ENCODE measurements at regions not wholly inside any gene's neighbourhood (a gene's known extent, or its start where the extent isn't known, plus 50 kb on each side); places are given as distances from the start of the nearest gene placed in this dataset.

GRCh38 chr12:107344035-107344808 lies 250.9 kb upstream of the CRY1 start:
- no peak for DNase-seq (ENCODE audit: low spot score)

GRCh38 chr12:107347261-107347660 lies 253.9 kb upstream of the CRY1 start:
- no peak for DNase-seq (ENCODE audit: low spot score)

GRCh38 chr12:107349008-107349747 lies 255.8 kb upstream of the CRY1 start:
- DNase-seq (ENCODE audit: low spot score): no peak

DNA sequence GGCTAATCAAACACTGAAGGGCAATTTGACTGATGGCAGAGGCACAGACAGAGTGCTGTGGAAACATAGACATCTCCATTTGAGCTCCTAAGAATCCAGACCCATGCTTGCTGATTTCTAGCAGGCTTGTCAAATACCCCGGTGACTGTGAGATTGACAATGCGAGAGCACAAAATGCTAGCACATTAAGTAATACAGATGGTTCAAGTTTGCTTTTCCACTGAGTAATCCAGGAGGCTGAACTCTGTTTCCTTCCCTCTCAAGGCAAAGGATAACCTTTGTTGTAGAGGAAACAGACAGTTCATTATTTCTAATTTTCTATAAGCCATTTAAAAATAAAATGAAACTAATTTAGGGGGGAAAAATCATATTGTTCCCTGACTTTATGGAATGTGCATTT lies 256.5 kb upstream of the CRY1 start:
- no peak for DNase-seq (ENCODE audit: low spot score)

DNA sequence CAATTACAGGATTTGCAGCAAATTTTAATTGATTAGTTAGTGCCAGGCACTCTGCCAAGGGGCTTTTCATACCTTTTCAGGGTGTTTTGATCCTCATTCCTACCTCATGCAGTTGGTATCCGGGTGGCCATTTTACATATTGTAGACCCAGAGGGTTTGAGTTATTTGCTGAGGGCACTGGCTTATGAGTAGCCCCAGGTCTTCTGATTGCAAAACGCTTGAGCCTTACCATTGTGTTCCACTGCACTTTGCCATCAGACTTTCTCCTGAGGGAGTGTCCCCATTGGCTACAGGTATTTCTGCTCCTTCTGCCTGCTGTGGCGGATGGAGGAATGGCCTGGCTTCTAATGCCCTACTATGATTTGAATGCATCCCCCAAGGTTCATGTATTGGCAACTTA lies 257.8 kb upstream of the CRY1 start:
- DNase-seq (ENCODE audit: low spot score): no peak

DNA sequence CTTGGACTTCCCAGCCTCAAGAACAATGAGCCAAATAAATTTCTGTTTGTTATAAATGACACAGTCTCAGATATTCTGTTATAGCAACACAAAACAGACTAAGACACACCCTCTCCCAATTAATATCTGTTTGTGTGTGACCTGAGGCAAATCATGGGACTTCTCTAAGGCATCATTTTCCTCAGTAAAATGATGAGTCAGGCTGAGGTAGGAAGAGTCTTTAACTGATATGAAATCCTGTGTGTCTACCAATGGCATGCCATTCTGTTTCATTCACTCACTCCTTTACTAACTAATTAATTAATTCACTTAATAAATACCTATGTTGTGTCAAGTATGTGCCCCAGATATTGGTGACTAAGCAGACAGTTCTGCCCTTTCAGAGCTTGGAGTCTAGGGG lies 258.4 kb upstream of the CRY1 start:
- DNase-seq (ENCODE audit: low spot score): no peak

DNA sequence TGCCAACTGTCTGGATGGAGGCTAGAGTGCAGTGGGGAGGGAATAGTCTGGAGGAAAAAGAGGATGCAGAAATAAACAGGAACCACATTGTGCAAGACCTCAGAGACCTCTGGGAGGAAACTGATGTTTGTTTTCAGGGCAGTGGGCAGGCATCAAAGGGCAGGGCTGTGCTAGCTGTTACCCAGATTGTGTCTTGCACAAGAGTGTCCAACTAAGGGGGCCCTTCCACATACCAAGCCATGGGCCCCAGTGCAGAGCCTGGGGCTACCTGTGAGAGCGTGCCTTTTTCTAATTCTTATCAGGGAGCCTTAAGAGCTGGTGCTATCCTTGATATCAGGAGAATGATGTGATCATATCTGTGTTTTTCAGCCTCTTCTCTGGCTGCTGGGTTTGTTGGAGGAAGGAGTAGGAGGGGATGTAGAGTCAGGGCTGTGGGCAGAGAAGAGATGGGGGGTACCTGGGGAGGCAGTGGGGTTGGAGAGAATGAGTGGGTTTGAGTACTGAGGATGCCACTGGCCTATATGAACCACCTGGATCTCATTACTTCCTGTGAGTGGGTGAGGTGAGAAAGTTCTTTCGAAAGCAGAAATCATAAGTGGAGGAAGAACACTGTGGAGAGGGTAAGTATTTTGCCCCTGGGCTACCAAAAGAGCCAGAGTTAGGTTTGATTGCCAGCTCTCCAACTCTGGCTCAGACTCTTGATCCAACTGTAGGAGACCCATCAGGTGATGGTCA lies 259.2 kb upstream of the CRY1 start:
- DNase-seq (ENCODE audit: low spot score): no peak

DNA sequence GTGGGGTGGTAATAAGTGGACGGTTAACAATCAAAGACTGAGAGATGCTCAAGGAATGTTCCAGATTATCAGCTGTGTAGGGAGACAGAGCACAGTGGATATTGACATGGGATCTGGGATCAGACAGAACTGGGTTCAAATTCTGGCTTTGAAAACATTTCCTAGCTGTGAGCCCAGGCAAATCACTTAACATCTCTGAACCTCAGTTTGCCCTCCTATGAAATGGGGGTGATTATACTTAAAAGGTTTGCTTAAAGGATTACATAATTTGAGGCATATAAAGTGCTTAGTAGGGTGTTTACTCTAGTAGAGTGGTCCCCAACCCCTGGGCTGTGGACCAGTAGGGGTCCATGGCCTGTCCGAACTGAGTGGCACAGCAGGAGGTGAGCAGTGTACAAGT lies 260.0 kb upstream of the CRY1 start:
- no peak for DNase-seq (ENCODE audit: low spot score)

DNA sequence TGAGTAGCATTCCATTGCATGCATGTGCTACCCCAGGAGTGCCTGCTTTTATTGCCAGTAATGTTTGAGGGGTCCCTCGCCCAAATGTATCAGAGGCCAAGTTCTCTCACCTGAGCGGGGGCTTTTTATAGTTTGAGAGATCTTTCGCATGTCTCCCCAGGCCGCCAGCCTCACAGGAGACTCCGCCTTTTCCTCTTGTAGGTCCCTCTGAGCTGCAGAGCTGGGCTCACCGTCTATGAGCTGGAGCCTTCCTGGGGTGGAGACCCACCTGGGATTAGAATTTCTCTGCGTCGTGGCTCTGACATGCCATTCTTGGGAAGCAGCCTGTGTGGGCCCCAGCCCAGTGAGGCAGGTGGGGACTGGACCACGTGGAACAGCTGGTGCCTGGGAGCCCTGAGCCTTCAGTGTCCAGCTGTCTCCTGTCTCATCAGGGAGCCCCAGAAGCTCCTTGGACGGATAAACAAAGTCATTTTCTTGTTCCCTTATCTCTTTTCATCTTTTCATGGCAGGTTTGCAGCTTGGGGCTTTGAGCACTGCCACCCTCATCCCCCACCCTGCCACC lies 261.7 kb upstream of the CRY1 start:
- no peak for DNase-seq (ENCODE audit: low spot score)

GRCh38 chr12:107355612-107356011 lies 262.3 kb upstream of the CRY1 start:
- DNase-seq (ENCODE audit: low spot score): no peak

DNA sequence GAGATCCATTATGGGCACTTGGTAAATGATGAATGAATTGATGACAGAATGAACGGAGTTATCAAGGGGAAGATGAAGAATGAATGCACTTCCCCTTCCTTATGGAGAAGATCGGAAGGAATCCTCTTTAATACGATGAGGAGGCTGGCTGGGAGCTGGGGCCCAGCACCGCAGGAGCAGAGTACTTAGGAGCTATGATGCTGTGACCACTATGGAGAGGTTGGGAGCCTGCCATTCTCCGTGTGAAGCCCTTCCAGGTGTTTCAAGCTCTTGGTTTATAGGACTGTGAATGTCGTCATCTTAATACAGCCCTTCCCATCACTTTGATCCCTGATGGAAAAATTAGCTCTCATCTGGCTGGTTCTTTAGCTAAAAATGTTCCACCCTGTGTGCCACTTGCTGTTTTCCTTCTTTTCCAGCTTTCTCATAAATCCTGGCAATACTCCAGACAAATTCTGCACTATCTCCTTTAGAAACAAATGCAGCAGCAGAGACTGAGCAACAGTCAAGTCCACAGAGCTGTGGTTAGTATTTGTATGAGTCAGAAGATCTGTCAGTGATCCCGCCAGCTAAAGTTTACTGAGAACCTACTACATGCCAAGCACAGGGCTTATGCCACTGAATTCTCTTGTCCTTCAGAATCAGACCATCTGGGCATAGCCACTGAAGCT lies 263.1 kb upstream of the CRY1 start:
- DNase-seq (ENCODE audit: low spot score): no peak

GRCh38 chr12:107356937-107357295 lies 263.6 kb upstream of the CRY1 start:
- DNase-seq (ENCODE audit: low spot score): no peak

- DNase-seq (ENCODE audit: low spot score): no peak
Measured at GRCh38 chr12:107359382-107359781, 266.0 kb upstream of the CRY1 start.

DNA sequence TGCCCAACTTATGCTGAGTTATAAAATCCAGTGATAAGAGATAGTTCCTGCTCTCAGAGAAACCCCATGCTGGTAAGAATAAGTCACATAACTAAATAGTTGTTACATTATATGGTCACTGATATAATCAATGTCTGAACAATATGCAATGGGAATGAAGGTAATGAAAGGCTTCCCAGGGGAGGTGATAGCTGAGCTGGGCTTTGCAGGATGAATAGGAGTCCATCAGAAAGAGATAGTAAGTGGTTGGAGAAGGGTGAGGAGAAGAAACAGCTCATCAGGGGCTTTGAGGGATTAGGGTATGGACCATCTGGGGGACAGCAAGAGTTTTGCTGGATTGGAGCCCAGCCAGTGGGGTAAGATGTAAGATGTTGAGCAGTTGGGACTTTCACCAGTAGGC lies 266.7 kb upstream of the CRY1 start:
- DNase-seq (ENCODE audit: low spot score): no peak

- no peak for DNase-seq (ENCODE audit: low spot score)
Measured at GRCh38 chr12:107360482-107360881, 267.1 kb upstream of the CRY1 start.

DNA sequence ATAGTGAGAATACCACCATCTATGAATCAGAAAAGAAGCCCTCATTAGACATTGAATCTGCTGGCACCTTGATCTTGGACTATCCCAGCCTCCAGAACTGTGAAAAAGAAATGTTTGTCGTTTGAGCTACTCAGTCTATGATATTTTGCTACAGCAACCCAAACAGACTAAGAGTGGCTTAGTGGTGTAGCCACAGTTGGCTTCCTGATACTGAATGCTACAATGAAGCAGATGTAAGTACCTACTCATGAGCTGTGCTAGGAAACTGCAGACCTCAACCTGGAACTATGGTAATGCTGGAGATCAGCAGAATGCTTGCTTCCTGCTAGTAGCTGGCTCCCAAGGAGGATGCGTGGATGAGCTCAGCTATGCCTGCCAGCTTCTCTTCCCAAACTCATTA lies 268.6 kb upstream of the CRY1 start:
- DNase-seq (ENCODE audit: low spot score): no peak

GRCh38 chr12:107362960-107363359 lies 269.6 kb upstream of the CRY1 start:
- no peak for DNase-seq (ENCODE audit: low spot score)

DNA sequence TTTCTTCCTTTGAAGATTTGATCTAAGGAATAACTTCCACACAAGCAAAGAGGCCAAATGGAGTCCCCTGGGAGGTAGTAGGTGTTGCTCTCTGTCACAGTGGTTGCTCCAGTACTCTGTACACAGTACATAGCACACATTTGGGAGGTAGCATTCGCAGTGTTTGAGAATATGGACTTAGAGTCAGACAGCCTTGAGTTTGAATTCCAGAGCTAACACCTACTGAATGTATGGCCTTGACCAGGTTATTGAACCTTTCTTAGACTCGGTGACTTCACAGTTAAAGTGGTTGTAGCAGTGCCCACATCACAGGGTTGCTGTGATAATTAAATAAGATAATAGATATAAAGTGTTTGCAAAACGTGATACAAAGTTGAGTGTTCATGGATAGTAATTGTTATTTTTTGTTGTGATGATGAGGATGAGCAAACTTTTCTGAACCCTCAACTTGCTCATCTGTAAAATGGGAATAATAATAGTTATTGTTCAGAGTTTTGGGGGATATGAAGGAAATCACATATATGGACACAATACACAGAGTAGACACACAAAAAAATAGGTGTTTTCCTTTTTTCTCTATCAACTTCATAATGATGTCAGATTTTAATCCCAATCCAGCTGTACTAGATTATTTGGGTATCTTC lies 271.6 kb upstream of the CRY1 start:
- no peak for DNase-seq (ENCODE audit: low spot score)

GRCh38 chr12:107365703-107366102 lies 272.4 kb upstream of the CRY1 start:
- DNase-seq (ENCODE audit: low spot score): no peak

DNA sequence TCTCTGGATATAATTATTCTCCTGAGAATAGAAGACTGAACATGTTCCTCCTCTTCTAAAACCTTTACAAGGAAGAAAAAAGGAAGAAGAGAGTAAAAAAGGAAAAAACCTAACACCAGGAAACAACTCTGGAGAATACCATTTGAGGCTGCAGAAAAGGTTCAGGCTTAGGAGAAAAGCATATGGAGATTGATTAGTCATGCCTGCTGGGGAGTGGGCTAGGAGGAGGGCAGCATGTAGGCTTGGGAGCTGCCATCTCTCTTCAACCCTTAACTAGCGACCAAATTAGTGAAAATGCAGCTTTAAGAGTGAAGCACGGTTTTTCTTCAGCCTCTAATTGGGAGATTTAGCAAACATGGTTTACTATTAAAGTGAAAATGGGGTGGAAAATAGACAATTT lies 273.0 kb upstream of the CRY1 start:
- no peak for DNase-seq (ENCODE audit: low spot score)

DNA sequence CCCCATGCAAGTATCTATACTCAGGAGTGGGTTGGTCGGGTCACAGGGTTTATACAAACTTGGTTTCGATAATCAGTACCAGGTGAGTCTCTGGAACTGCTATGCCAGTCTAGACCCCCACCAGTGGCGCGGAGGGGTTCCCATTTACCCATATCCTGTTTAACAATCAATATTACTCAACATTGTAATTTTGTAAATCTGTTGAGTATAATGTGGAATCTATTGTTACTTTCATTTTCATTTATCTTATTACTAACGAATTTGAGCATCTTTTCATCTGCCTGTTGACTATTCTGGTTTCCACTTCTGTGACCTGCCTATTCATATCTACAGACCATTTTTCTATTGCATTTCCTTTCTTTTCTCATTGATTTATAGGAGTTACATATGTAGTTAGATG lies 275.2 kb upstream of the CRY1 start:
- DNase-seq (ENCODE audit: low spot score): no peak
